ENCODE measurements at regions not wholly inside any gene's neighbourhood (a gene's known extent, or its start where the extent isn't known, plus 50 kb on each side); places are given as distances from the start of the nearest gene placed in this dataset.

- DNase-seq (no peak), ATAC-seq (no peak)
Observed at GRCh38 chr3:150067561-150067960, 96.9 kb upstream of the PFN2 start.

DNA sequence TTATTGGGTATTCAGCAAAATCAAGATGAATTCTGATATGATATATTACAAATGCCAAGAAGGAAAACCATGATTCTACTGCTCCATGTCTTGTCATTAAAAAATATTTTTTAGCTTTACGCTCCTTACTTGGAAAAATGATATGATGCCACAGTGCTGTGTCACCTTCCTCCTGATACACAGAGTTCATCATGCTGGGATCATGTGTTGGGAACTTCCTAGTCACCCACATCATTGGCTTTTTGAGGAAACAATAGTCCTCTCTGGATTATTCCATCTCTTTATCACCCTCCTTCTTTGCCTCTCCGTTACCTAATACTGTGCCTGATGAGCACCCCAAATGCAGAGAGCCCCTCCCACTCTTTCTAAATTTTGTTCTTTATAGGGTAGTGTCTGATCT lies 94.3 kb upstream of the PFN2 start:
- DNase-seq (no peak), ATAC-seq (no peak)

DNA sequence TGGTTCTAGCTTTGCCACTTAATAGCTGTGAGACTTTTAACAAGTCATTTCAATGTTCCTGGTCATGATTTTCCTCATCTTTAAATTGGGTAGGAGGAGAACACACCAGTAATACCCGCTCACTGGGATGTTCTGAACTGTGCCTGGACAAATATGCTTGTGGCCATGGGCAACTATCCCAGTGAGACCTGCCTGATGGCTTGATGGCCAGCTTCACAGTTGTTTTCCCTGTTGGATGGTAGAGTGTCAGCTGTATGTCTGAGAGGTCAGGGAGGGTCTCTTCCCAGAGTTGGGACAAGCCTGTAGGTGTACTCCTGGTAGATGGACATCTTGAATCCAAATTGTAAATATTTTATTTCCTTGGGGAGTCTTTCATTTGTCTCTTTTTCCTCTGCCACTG lies 92.5 kb upstream of the PFN2 start:
- DNase-seq, result no peak
- ATAC-seq, result no peak

GRCh38 chr3:150062492-150062891 lies 91.8 kb upstream of the PFN2 start:
- DNase-seq (no peak), ATAC-seq (no peak)

- no peak for ATAC-seq
- no peak for DNase-seq
Observed at GRCh38 chr3:150061288-150062024, 90.8 kb upstream of the PFN2 start.

GRCh38 chr3:150059729-150060128 lies 89.0 kb upstream of the PFN2 start:
- ATAC-seq (no peak), DNase-seq (no peak)

DNA sequence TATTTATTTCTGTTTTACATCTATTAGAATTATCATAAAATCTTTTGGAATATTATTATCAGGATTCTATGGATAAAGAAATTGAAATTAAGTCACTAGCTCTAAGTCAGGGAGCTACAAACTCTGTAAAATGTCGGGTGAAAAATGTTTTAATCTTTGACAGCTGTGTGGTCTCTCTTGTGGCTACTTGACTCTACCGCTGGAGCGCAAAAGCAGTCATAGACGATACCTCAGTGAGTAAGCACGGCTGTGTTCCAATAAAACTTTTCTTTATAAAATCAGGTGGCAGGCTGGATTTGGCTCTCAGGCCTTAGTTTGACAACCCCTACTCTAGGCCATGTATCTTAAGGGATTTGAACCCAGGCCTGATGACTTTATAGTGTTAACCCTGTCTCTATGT lies 88.5 kb upstream of the PFN2 start:
- no peak for ATAC-seq

DNA sequence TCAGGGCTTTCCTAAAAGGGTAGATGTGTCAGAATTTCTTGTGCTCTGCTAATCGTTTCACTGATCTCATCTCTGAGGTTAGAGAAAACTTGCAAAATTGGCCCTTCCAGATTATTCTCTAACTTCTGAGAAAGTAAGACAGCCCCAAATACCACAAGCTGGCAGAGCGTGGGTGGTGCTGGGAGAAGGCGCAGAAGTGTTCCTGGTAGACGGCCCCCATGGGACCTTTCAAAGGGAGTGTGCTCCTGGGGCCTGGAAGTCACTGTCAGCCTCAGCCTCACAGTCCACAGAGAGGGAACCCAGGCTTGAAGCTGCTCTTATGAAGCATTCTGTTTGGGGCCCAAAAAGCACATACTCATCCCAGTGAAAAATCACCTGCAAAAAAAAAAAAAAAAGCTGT lies 86.5 kb upstream of the PFN2 start:
- DNase-seq (no peak), ATAC-seq (no peak)

More for the DNA sequence above, 88.5 kb upstream of the PFN2 start:
- no peak for DNase-seq

DNA sequence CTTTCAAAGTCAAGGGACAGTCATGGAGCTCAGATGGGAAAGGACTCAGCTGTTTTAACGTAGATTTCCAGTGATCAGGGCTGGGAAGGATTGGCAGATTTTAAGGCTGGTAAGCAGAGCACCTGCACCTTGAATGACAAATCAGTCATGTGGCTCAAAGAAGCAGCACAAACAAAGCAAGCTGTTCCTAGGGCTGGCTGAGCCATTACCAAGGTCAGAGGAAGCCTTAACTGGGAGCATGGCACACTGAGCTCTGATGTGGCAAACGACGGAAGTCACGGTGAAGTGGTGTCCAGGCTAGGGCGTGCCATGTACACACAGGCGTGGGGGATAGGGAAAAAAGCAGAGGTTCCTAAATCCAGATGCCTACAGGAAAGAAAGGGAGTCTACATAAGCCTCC lies 84.6 kb upstream of the PFN2 start:
- no peak for DNase-seq
- no peak for ATAC-seq

DNA sequence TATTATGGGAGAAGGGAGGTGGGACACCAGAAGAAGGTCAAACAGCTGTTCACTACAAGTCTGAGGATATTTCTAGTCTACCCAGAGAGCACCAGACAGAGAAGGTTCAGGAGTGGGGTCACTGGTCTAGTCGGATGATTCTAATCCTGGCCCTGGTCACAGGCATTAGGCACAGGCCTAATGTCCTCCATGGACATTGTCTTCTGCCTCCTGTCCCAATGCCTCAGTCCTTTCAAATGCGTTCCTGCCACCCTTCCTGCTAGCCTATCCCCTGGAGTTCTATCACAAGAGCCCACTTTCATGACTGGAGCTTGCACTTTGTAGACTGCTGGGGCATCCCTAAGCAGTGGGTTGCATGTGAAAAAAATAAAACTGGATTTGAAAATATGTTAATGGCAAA lies 83.9 kb upstream of the PFN2 start:
- DNase-seq, result no peak
- ATAC-seq, result no peak

GRCh38 chr3:150050510-150050909 lies 79.8 kb upstream of the PFN2 start:
- no peak for DNase-seq
- no peak for ATAC-seq

GRCh38 chr3:150049317-150049716 lies 78.6 kb upstream of the PFN2 start:
- ATAC-seq, result no peak
- DNase-seq, result no peak

DNA sequence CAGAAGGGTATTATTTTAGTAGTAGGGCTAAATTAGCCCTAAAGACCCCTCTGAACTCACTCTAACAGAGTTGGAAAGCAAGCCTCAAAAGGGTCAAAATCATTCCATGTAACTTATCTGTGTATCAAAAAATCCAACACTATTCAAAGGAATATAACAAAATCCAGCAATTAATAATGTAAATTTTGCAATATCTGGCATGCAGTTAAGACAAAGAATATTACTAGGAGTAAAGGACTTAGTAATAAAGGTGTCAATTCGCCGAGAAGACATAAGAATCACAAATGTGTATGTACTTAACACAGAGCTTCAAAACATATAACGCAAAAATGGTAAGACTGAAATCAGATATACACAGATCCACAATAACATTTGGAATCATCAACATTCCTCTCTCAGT lies 71.2 kb upstream of the PFN2 start:
- no peak for DNase-seq
- ATAC-seq, result no peak

DNA sequence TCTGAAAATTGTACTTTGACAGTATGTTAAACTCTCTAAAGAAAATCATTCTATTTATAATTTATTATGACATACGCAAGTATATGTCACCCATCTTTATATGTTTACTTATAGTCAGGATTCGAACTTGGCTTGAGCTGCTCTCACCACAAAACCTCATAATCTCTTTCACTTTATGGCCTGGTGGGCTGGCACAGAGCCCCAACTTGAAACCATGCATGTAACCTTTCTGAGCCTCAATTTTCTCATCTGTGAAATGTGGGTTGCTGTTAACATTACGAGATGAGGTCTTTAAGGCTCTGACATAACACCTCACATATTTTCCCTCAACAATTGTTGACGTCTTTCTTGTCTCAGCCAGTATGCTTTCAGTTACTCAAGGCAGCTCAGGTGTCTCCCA lies 69.4 kb upstream of the PFN2 start:
- ATAC-seq (no peak), DNase-seq (no peak)

GRCh38 chr3:150038830-150039229 lies 68.1 kb upstream of the PFN2 start:
- DNase-seq (no peak), ATAC-seq (no peak)

- ATAC-seq (no peak), DNase-seq (no peak)
Observed at GRCh38 chr3:150036780-150037179, 66.1 kb upstream of the PFN2 start.

GRCh38 chr3:150035910-150036612 lies 65.4 kb upstream of the PFN2 start:
- DNase-seq, result no peak
- ATAC-seq, result no peak

- DNase-seq, result no peak
- no peak for ATAC-seq
Observed at GRCh38 chr3:150035301-150035779, 64.6 kb upstream of the PFN2 start.

GRCh38 chr3:150033721-150034120 lies 63.0 kb upstream of the PFN2 start:
- no peak for ATAC-seq
- no peak for DNase-seq

DNA sequence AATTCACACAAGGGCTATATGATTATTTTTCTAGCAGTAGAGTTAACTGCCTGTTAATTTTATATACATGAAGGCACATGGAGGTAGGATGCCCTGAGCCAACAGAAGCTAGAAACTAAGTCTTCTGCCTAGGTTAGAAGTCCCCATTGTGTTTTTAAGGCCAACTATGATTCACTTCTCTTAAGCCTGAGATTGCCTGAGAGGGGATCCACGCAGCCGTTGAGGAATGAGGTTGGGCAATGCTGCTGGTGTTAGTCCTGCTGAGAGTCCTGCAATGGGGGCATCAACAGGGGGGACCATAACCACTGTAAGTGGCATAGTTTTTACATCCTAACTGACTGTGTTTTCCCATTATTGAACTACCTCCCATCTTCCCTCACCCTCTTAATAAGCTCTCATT lies 60.1 kb upstream of the PFN2 start:
- DNase-seq, result no peak
- ATAC-seq, result no peak

DNA sequence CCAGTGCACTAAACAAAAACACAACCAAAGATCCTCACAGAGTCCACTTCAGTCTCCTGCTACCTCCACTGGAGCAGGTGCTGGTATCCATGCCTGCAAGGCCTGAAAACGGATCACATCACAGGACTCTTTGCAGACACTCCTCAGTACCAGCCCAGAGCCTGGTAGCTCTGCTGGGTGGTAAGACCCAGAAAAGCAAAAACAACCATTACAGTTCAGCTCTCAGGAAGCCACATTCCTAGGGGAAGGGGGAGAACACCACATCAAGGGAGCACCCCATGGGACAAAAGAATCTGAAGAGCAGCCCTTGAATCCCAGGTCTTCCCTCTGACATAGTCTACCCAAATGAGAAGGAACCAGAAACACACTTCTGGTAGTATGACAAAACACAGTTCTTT lies 52.5 kb upstream of the PFN2 start:
- no peak for ATAC-seq
- no peak for DNase-seq

DNA sequence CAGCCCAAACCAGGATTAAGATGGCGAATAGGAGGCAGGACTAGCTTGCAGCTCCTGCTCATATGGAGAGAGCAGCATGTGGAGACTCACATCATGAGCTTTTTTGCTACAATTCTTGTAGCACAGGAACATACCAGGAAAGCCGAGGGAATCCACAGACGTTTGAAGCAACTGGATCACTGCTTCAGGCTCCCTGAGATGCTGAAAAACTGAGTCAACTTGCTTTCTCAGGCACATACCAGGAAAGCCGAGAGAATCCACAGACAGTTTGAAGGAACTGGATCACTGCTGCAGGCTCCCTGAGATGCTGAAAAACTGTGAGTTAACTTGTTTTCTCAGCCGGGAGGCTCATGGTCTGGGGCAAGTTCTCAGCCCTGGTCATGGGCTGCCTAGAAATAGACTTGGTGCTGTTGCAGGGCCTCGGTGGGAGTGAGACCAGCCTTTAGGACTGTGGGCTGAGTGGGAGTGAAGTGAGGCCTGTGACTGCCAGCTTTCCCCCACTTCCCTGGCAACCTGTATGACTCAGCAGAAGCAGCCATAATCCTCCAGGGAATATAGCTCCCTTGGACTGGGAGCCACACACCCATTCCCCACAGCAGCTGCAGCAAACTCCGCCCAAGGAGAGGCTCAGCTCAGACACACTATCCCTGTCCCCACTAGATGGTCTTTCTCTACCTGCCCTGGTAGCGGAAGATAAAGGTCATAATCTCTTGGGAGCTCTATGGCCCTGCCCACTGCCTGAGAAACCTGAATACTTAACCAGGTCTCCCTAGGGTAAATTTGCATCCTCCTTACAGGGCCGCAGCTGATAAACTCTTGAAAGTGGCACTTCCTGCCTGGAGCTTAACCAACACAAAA lies 51.9 kb upstream of the PFN2 start:
- ATAC-seq, result no peak
- DNase-seq, result no peak

DNA sequence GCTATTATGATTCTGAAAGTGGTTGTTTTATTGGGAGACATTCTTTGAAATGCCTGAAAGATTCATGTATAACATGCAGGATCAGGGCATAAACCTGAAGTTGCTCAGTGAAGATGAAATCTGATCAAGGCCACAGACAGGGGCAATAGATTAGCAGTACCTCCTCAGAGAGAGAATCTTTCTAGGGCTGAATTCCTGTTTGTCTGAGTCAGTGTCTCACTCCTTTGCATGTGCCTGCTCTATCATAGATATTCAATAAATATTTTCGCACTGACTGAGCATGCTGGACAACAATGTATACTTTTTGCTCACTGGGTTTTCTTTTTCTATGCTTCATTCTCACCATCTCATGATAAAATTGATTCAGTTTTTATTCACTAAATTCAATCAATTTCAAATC lies 49.8 kb upstream of the PFN2 start:
- no peak for DNase-seq
- no peak for ATAC-seq
